CD1c-positive myeloid dendritic cell (primary cell): ENCODE measurements at regions not wholly inside any gene's neighbourhood (a gene's known extent, or its start where the extent isn't known, plus 50 kb on each side); places are given as distances from the start of the nearest gene placed in this dataset.
A peak's percentile ranks its signal among the peaks of the same experiment; 100 is the strongest.
"Not testable (repeated sequence)": the region's sequence is repeated elsewhere in the genome, so short reads cannot be mapped to it uniquely, and the experiment has no call there.

Experiments
- DNase-seq: peaks from one replicate; pipeline ENCODE4 v3.0.0-alpha.2; 2016; ENCODE audit errors: extremely low spot score

DNA sequence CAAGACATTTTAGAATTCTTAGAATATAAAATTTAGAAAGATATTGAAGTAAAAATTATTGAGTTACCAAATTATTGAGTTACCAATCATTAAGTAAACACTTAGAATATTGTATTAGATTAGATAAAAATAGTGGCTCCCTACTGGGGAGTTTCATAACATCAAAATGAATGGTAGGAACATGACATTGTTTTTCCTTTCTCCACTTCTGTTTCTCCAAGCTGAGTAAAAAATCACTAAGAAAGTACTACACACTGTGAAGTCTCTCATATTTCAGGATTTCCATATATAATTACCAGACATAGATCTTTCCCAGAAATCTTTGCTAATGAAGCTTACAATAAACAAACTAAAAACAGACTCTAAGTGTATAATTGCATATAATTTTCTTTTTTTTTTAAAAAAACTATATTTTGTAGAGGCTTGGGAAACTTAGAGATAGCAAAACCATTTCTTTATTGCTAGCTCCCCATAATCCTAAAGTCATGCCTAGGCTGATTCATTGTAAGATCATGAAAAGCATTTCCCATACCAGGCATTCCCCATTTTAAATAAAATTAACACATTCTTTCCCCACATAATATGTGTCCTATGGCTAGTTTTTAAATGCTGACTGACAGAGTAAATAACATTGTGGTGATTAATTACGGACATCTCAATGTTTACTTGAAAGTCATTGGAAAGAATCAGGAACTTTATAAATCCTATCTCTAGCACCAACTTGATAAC, 1408.7 kb upstream of the GOT2 start:
- DNase-seq = no peak

DNA sequence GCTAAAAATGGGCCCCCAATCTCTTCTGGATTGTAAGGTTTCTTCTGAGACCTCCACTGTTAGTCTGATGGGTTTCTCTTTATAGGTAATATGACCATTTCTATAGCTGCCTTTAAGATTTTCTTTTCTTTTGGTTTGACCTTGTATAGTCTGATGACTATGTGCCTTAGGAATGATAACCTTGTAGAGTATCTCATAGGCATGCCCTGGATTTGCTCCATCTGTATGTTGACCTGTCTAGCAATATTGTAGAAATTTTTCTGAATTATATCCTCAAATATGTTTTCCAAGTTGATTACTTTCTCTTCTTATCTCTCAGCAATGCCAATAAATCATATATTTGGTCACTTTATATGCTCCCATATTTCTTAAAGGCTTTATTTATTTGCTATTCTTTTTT, 1403.8 kb upstream of the GOT2 start:
- no peak for DNase-seq

DNA sequence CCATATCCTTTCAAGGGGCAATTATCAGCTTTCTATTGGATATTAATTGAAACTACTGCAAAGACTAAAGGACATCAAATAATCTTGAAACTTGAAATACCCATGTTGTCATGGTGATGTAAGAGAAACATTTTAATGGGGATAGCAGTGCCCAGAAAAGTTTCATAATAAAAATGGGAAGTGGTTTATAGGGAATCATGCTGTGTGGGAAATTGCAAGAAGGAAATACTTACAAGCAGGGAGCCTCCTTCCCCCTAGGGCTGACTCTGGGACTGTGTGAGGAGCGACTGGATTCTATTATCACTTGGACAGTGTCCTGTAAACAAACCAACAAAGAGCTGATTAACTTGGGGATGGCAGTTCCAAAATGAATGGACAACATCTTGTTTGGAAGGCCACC, 1393.1 kb upstream of the GOT2 start:
- DNase-seq = no peak

DNA sequence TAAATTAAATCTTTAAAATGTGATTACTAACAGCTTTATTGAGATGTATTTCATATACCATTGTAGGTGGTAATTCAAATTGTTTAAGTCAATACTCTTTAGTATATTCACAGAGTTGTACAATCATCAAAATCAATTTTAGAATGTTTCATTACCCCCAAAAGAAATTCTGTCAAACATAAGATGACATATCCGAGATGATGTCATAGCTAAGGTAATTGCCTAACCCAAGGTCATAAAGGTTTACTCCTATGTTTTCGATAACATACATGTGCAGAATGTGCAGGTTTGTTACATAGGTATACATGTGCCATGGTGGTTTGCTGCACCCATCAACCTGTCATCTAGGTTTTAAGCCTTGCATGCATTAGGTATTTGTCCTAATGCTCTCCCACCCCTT, 1392.0 kb upstream of the GOT2 start:
- DNase-seq = not testable (repeated sequence)

DNA sequence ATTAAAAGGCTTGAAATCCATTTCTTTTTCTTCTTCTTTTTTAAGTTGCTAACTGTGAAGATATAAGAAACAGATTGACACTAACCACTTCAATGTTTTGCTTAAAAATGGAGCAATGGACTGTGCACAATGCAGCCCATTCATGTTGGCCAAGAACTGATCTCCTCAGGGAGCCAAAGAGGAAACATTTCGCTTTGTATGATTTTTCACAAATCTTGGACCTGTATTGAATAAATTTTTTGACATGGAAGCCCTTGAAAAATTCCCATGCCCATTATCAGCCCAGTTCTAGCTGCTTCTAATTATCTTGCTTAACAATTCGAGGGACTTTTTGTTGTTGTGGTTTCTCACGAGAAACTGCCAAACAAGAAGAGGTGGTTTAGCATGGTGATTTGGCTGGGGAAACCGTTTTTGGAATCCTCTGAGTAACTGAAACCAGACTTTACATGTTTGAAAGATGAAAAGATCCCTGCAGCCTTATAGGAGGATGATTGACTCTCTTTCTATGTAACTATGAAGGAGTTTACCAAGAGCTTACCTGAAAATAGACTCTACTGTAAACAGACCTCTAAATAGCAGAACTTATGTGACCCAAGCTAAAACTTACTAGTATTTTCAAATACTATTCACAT, 1389.4 kb upstream of the GOT2 start:
- DNase-seq = no peak

DNA sequence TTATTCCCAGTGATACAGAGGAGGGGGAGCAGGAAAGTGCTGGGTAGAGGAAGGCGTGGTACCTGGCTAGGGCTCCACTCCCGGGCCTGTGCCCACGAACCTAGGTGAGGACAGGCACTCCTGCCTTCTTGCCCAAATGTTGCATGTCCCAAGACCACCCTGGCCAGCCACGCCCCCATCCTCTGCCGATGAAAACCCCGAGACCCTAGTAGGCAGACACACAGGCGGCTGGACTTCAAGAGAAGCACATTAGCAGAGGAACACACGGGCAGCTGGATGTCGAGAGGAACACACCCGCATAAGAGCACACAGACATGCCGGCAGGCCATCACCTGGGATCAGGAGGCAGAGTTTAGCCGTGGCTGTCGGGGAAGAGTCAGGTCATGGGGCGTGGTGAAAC, 1386.5 kb upstream of the GOT2 start:
- no peak for DNase-seq

DNA sequence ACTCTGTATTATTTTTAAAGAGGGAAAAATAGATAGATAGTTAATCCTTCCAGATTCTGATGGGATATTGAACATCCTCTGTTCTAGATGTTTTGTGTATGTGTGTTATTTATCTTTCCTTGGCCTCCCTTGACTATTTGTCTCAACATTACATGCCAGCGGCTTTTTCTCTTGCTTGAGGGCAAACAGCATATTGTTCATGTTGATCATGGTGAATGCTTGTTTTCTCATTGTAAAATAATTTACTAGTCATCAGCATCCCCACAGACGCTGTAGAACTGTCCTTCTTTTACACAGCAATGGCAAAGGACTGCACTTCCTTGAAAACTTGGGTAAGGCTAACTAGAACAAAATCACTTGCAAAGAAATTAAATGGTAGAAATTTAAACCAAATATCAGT, 1376.4 kb upstream of the GOT2 start:
- no peak for DNase-seq

DNA sequence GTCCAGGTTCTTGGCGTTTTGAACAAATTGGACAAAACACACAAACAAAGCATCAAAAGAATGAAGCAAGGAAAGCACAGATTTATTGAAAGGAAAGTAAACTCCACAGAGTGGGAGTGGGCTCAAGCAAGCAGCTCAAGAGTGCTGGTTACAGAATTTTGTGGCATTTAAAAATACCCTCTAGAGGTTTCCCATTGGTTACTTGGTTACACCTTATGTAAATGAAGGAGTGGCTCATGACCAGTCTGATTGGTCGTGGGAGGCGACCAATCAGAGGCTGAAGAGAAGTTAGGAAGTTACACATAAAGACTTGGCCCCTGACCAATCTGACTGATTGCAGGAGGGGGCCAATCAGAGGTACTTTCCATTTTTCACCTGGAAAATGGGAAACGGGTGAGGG, 1373.8 kb upstream of the GOT2 start:
- no peak for DNase-seq

DNA sequence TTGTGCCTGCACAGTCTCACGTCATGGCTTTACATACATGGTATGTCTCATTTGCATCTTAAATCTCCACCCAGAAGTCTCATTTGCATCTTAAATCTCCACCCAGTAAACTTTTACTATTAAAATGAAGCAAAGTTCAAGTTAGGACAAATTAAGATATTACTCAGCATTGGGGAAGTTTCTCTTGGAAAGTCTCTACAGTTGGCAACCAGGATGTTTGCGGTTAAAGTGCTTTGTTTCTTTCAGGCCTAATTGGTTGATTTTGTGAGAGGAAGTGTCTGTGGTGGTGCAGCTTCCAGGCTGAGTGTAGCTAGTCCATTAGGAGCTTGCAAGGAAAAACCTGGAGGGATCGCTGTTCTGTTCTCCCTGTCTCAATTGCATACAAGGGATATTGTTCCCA, 1373.3 kb upstream of the GOT2 start:
- DNase-seq = peak; percentile 55

DNA sequence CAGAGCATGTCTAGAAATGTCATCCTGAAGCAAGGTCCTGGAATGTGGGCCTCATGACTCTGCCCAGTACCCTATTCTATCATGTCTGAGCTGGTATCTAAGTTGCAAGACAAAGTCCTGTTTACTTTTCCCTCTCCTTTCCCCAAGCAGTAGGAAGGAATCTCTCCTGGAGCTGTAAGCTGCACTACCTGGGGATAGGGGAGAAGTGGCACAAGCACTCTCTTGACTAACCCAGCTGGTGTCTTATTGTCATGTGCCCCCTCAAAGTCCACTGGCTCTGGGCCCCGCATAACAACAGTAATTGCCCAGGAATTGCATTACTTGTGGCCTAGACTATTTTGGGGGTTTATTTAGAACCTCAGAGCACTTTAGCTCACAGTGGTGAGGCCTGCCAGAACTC, 1366.3 kb upstream of the GOT2 start:
- no peak for DNase-seq

DNA sequence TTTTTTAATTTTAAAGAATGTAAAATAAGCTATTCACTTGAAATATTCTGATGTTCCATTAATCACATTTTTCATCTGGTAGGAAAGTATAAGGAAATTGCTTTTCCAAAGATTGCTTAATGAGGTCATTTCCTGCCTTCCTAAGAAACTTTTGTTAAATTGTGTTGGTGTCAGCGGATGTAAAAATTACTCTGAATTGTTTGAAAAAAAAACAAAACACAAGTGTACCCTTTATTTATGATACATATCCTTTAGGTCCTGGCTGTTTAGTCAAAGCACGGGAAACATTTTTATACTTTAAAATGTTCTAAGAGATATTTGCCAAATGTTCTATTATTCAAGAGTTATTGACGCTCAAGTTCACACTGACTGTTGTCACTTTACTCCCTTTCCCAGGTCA, 1357.4 kb upstream of the GOT2 start:
- DNase-seq = no peak

DNA sequence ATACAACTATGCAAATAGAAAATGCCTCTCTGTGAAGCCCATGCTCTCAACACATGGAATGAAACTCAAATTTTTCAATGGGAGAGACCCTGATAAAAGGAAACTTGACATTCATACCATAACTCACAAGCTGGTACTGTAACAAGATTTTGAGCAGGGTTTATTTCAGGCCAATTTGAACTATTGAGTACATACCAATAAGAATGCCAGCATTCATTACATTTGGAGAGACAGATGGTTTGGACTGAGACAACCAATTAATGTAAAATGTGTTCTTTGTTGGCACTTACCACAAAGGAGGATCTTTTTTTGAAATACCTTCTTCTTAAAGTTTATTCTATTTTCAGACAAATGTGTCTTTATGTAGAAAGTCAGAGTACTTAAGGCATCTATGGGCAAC, 1357.0 kb upstream of the GOT2 start:
- DNase-seq = no peak

DNA sequence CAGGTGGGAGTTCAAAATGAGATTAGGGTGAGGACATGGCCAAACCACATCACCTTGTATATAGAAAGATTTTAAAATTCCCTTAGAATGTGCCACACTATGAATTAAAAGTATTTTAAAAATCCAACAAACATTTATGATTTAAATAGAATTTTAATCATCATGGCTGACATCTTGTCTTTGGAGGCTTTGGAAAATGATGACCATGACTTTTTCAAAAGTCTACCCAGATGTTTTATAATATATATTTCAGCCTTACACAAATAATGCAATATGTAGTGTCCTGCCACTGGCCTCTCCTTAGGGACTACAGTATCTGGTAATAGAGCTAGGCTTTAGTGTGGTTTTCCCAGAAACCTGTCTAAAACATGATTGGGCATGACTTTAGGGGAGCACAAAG, 1353.4 kb upstream of the GOT2 start:
- no peak for DNase-seq

DNA sequence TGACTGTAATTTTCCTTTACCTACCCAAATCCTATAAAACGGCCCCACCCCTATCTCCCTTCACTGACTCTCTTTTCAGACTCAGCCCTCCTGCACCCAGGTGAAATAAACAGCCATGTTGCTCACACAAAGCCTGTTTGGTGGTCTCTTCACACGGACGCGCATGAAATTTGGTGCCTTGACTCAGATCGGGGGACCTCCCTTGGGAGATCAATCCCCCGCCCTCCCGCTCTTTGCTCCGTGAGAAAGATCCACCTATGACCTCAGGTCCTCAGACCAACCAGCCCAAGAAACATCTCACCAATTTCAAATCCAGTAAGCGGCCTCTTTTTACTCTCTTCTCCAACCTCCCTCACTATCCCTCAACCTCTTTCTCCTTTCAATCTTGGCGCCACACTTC, 1344.7 kb upstream of the GOT2 start:
- not testable (repeated sequence) for DNase-seq

DNA sequence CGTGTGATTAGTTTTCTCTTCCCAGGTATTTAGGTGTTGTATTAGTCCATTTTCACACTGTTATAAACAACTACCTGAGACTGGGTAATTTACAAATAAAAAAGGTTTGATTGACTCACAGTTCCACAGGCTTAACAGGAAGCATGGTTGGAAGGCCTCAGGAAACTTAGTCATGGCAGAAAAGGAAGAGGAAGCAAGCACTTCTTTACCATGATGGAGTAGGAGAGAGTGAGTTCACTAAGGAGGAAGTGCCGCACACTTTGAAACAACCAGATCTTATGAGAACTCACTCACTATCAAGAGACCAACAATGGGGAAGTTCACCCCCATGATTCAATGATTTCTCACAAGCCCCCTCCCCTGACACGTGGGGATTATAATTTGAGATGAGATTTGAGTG, 1343.7 kb upstream of the GOT2 start:
- DNase-seq = peak; percentile 40

DNA sequence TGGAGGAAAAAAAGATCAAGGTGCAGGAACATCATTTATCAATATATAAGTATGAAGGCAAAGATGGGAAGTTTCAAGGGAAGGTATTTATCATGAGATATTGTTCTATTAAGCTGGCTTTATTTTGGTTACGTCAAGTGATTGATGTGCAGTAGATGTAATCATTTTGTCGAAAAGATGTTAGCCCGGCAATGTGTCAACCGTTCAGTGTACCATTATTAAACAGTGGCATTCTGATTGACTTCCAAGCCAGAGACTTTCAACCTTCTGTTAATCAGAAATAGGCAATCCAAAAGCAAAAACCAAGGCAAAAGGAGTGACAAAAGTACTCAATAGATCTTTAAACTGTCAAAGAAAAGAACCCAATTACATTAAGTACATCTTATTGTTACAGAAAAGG, 1340.3 kb upstream of the GOT2 start:
- DNase-seq = no peak

DNA sequence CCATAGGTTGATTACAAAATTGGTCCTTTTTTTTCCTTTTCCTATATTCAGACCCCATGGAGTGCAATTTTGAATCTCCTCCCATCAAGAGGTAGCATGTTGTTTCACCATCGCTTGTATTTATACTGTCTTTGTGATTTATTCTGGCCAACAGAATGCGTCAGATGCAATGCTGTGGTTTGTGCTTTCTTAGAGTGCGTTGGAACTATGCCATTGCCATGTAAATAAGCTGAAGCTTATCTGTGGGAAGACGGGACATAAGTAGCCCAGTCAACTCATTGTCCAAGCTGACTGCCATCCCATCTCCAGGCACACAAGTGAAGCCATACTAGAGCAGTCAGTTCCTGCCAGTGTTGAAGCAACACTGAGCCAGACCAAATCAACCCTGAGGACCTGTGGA, 1339.3 kb upstream of the GOT2 start:
- DNase-seq = no peak

DNA sequence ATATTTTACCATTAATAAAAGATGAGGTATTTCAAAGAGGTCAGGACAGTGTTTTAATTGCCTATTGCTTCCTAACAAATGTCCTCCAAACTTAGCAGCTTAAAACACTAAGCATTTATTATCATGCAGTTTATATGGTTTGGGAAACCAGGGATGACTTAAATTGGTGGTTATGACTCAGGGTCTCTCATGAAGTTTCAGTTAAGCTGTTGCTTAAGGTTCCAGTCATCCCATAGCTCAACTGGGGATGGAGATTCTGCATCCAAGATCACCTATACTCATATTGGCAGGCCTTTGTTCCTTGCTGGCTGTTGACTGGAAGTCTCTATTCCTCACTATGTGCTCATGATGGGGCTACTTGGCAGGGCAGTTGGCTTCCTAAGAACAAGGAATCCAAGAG, 1329.9 kb upstream of the GOT2 start:
- DNase-seq = no peak

DNA sequence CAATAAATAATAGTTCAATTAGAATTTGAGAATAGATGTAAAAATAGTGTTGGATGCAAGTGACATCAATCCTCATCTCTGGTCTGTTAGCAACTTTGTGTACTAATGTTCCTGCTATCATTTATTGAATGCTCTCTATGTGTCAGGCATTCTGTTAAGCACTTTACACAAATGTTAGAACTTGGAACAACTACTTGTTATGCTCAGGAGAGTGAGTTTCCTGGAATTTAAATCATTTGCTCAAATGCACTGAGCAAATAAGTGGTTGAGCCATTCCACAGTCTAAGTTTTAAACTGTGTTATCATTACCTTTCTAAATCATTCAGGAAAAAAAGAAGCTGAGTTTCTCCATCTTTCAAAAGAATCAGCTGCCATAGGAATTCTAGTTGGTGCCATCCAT, 1327.3 kb upstream of the GOT2 start:
- no peak for DNase-seq

DNA sequence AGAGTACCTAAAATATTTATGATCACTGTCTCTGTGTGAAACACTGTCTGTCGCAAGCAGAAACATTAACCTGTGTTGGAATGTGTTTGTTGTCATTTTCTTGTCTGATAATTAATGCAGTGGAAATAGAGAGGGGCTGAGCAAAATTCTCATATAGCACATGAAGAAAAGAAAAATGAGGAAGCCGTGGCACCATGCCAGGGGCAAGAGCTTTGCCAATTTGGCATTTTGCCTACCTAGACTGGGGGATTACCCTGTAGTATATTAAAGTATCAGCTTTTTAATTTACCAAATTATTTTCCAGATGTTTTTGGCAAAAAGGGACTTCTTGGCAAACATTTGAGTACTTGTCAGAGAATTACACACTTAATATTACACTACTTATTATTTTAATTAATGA, 1326.6 kb upstream of the GOT2 start:
- DNase-seq = no peak

DNA sequence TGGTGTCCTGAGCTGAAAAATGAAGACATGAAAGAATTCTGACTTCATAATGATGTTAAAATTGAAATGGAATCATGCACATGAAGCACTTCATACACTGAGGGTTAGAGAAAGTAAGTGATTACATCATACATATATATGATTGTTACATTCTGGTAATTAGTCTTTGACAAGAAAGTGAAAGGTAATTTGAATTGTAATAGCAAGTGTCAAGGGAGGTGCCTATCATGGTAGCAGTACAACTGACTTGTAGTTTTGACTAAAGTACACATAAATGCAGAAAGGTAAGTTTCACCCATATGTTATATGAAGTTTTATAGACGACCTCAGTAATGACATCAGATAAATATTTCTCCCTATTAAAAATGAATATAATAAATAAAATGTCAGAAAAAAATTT, 1325.0 kb upstream of the GOT2 start:
- no peak for DNase-seq

DNA sequence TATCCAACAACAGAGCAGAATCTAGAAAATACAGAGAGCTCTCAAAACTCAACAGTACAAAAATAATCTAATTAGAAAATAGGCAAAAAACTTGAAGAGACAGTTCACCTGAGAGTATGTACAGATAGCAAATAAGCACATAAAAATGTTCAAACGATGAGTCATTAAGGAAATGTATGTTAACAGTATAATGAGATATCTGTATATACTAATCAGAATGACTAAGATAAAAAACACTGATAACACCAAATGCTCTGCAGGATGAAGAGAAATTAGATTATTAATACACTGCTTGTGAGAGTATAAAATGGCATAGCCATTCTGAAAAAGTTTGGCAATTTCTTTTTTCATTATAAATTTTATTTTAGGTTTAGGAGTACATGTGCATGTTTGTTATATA, 1307.6 kb upstream of the GOT2 start:
- DNase-seq = no peak

DNA sequence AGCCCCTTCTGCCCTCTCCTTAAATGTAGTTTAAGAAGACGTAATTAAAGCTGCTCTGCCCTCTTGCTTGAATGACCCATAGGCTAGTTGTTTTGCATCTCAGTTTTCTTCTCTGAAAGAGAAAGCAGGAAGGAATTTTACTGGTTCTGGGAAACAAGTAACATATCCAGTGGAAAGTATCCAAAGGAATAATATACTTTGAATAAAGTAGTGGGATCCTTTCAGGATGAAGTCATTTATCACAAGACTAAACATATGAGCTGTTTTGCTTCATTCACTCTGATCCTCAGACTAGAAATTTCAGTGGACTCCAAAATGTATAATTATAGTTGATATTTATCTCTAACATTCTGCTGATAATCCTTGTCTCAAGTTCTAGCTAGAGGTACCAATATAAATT, 1297.6 kb upstream of the GOT2 start:
- DNase-seq = no peak

DNA sequence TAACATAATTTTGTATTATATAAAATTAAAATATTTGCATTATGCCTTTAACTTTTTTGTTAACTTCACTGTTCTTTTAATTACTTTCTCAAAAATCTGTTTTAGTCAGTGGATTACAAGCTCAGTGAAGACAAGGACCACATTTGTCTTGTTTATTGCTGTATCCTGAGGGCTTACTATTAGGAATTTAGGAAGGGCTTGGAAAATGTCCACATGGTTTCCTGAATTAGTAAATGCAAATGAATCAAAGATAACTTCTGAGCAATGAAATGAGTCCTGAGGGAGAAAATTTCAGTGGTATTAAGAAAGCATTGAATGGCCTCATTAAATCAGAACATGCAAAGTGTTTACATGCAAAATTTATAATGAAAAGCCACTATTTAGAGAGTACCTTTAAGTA, 1293.2 kb upstream of the GOT2 start:
- no peak for DNase-seq
